NCI-H446 treated with DMSO at 0.1 percent for 48 hours (cell line): ENCODE measurements at regions not wholly inside any gene's neighbourhood (a gene's known extent, or its start where the extent isn't known, plus 50 kb on each side); places are given as distances from the start of the nearest gene placed in this dataset.

ENCODE experiments used
- DNase-seq: peaks from one replicate; lab custom pipeline; 2025; lab: John Stamatoyannopoulos, UW

- DNase-seq = no peak
Measured at GRCh38 chrX:69083801-69084200, 81.5 kb downstream of the PJA1 start.

GRCh38 chrX:69083361-69083760, 81.9 kb downstream of the PJA1 start:
- DNase-seq = no peak

GRCh38 chrX:69082753-69083150, 82.5 kb downstream of the PJA1 start:
- DNase-seq = no peak

- no peak for DNase-seq
Measured at GRCh38 chrX:69082055-69082752, 83.0 kb downstream of the PJA1 start.

- no peak for DNase-seq
Measured at GRCh38 chrX:69080855-69081465, 84.3 kb downstream of the PJA1 start.

- DNase-seq = no peak
Measured at GRCh38 chrX:69079268-69079667, 86.0 kb downstream of the PJA1 start.

- no peak for DNase-seq
Measured at GRCh38 chrX:69077895-69078455, 87.3 kb downstream of the PJA1 start.

GRCh38 chrX:69076088-69076487, 89.2 kb downstream of the PJA1 start:
- no peak for DNase-seq

- DNase-seq = no peak
Measured at GRCh38 chrX:69074726-69075125, 90.5 kb downstream of the PJA1 start.

- no peak for DNase-seq
Measured at GRCh38 chrX:69073721-69074120, 91.5 kb downstream of the PJA1 start.

- DNase-seq = no peak
Measured at GRCh38 chrX:69073241-69073640, 92.0 kb downstream of the PJA1 start.

GRCh38 chrX:69072486-69073006, 92.7 kb downstream of the PJA1 start:
- no peak for DNase-seq

GRCh38 chrX:69070949-69071650, 94.2 kb downstream of the PJA1 start:
- no peak for DNase-seq

- DNase-seq = no peak
Measured at GRCh38 chrX:69069876-69070275, 95.4 kb downstream of the PJA1 start.

- DNase-seq = no peak
Measured at GRCh38 chrX:69069086-69069445, 96.2 kb downstream of the PJA1 start.

GRCh38 chrX:69068301-69069085, 96.8 kb downstream of the PJA1 start:
- DNase-seq = no peak

GRCh38 chrX:69067841-69068240, 97.4 kb downstream of the PJA1 start:
- DNase-seq = no peak

- DNase-seq = no peak
Measured at GRCh38 chrX:69066966-69067525, 98.2 kb downstream of the PJA1 start.

- DNase-seq = no peak
Measured at GRCh38 chrX:69066021-69066757, 99.1 kb downstream of the PJA1 start.

GRCh38 chrX:69065451-69065850, 99.8 kb downstream of the PJA1 start:
- no peak for DNase-seq

GRCh38 chrX:69063486-69063885, 101.8 kb downstream of the PJA1 start:
- DNase-seq = no peak
